NCI-H2196 treated with DMSO at 0.1 percent for 48 hours (cell line): ENCODE measurements at regions not wholly inside any gene's neighbourhood (a gene's known extent, or its start where the extent isn't known, plus 50 kb on each side); places are given as distances from the start of the nearest gene placed in this dataset.
"Not testable (repeated sequence)": the region's sequence is repeated elsewhere in the genome, so short reads cannot be mapped to it uniquely, and the experiment has no call there.

Experiments
- DNase-seq: peaks from one replicate; lab custom pipeline; 2025; ENCODE audit not compliant: unreplicated experiment; lab: John Stamatoyannopoulos, UW

DNA sequence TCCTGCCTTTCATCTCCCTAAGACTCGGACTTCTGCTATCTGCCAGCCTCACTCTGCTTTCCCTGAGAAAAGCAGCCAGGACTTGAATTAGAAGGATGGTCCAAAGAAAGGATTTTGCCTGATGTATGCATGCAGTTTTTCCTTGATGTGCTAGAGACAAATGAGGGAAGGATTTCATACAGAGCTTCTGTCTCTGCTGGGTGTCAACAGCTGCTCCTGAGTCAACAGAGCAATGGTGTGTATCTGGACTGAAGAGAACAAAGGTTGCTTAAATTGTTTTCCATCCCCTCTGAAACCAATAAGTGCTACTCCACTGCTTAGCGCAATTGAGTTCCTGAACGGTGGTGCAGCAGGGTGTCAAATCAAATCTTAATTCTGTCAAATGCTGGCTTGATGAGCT lies 680.6 kb upstream of the C16orf82 start:
- no peak for DNase-seq

DNA sequence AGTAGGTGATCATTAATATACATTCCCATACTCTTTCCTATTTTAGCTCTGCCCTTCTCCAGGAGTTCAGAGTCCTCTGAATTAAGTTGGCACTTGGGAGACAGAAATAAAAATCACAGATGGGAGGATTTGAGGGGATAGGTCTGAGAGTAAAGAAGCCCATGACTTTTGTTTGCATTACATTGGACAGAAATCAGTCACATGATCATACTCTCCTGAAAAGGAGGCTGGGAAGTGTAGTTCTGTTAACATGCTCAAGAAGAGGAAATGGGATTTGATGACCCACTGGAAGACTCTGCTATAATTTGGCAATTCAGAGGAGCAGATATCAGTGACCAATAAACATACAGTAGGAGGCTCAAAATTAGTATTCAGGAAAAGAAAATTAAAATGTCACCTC lies 674.9 kb upstream of the C16orf82 start:
- no peak for DNase-seq

GRCh38 chr16:26394409-26394808 lies 672.3 kb upstream of the C16orf82 start:
- no peak for DNase-seq

- DNase-seq: no peak
Measured at GRCh38 chr16:26395700-26396099, 671.0 kb upstream of the C16orf82 start.

DNA sequence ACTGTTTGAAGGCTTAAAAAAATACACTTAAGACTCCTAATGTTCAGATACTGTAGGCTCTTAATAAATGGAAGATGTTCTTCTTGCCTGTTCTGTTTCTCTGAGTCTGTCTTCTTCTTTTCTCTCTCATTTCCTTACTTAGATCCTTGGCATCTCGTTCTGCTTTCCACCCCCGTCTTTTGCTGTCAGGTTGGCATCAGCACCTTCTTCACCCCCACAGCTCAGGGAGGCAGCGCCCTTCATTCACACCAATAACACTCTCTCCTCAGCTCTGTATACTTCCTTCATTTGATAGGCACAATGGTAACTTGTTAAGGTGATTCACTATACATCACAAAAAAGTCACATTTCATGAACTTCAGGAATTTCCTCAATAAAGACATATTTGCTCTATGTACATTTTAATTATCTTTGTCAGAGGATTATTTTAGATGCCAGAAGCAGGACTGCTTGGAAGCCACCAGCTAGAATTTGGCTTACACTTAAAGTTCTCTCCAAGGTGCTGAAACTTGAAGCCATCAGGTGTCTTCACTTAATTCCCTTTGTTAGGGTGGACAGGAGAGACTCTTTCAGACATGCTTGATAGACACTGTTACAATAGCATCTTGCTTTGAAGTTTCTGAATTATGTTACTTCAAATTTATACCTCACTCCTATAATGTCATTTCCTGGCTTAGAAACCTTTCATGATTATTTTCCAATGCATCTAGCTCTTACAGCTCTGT lies 670.1 kb upstream of the C16orf82 start:
- DNase-seq: no peak

- no peak for DNase-seq
Measured at GRCh38 chr16:26413780-26414179, 652.9 kb upstream of the C16orf82 start.

GRCh38 chr16:26419458-26419857 lies 647.3 kb upstream of the C16orf82 start:
- not testable (repeated sequence) for DNase-seq

DNA sequence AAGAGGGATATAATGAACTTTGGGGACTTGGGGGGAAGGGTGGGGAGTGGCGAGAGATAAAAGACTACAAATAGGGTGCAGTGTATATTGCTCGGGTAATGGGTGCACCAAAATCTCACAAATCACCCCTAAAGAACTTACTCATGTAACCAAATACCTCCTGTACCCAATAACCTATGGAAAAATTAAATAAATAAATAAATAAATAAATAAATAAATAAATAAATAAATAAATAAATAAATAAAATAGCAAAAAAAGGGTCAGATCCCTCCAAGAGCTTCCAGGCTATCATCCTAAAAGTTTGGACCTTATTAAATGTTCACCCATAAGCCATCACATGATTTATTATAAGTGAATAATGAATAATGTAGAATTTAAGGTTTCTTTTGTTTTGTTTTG lies 636.1 kb upstream of the C16orf82 start:
- no peak for DNase-seq

GRCh38 chr16:26433807-26434206 lies 632.9 kb upstream of the C16orf82 start:
- no peak for DNase-seq

DNA sequence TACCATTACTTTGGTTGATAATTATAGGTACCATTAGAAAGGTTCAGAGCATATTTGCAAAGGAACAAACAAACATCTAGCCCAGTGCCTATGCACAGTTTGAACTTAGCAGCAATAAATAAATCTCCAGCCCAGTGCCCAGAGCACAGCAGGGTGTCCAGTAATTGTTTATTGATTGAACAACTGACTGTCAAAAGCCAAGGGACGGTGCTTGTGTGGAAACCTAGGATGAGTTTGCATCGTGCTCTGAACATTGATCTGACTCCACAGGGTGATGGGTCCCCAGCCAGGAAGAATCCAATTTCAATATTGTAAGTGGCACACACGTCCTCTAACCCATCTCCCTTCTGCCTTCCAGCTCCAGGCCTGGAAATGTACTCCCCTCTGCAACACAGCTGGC lies 625.5 kb upstream of the C16orf82 start:
- DNase-seq: no peak

GRCh38 chr16:26442321-26442720 lies 624.4 kb upstream of the C16orf82 start:
- no peak for DNase-seq

DNA sequence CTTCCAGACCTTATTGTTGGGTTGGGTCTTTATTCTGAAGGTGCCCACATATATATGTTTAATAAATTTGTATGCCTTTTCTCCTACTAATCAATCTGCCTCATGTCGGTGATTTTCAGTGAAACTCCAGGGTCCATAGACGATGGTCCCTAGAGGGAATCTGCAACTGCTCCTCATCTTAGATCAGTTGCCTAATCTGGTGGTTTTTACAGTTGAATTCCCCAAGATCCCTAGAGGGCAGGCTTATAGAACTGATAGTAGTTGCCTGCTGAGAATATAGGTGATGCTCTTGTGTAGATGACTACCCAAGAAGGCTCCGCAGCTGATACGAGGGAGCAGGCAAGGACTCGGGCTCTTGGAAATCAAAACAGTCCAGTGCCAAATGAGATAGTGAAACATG lies 619.2 kb upstream of the C16orf82 start:
- no peak for DNase-seq

DNA sequence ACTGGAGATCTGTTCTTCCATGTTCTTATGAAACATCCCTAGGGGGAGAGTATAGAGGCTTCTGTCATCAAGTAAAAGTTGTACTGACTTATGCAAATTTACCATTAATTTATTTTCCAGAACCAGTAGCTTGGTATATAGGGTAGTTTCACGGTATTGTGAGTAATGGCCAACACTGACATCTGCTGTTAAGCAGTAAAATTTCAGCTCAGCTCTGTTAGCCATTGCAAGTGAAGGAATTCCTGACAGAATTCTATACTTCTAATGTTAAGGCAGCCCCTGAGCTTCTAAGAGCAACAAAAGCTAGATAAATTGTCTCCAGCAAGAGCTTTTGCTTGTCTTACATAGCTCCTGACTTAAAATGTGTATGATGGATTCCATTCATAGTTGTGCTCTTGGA lies 613.5 kb upstream of the C16orf82 start:
- DNase-seq: no peak

DNA sequence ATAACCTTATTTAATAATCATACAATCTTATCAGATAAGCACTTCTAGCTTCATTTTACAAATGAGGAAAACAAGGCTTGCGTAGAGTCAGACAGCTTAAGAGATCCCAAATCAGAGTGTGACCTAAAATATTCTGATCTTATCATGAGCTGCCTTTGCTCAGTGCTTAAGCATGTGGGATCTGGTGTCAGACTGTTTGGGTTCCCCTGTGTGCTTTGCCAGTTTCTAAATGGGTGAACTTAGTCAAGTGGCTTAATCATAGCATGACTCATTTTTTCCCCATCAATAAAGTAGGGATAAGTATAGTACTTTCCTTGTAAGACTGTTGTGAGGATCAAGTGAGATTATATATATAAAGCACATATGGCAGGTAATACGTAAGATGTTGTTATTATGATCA lies 612.6 kb upstream of the C16orf82 start:
- no peak for DNase-seq

GRCh38 chr16:26456074-26456473 lies 610.7 kb upstream of the C16orf82 start:
- DNase-seq: no peak

DNA sequence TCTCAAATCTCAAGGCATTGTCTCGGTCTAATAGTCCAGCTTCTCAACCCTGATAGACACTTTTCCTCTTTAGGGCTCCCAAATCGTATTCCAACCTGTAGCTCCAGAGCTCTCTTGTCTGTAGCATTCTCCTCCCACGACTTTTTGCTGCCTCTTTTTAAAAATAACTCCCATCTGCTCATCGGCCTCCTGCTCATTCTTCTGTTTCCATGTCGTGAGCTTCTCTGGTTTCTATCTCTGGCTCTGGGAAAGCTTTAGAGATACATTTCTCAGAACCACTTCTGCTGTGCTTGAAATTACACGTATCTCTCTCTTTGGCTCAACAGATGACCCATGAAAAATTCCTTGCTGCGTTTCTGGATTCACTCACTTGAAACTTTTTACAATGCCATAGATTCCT lies 609.6 kb upstream of the C16orf82 start:
- DNase-seq: no peak

DNA sequence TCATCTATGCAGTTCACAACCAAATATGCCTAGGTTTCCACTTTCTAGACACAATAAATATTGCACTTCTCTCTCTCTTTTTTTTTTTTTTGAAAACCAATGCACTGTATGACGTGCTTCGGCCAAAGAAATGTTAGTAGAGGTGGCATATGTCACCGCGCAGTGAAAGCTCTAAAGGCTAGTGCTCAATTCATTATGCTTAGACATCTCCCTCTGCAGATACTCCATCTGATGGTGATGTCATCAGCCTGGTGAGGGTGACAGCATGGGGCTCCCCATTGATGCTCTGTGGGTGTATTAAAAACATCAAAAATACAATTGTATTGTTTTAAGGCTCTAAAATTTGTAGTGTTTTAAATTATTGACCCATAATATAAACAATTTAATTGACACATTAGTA lies 608.8 kb upstream of the C16orf82 start:
- DNase-seq: no peak

DNA sequence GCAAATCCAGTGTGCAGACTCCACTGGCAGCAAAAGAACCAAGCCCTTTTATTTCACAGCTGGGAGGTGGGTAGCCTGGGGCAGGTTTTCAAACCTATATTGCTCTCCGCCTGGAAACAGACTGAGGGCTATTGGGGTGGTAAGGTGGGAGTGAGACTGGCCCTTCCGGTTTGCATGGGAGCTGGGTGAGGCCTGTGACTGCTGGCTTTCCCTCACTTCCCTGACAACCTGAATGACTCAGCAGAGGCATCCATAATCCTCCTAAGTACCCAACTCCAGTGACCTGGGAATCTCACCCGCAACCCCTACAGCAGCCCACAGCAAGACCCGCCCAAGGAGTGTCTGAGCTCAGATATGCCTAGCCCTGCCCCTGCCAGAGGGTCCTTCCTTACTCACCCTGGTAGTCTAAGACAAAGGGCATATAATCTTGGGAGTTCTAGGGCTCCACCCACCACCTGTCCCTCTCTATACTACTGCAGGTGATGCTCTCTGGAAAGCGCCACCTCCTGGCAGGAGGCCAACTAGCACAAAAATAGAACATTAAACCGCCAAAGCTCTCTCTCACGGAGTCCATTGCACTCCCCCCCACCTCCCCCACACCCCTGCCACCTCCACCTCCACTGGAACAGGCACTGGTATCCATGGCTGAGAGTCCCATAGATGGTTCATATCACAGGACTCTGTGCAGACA lies 602.0 kb upstream of the C16orf82 start:
- DNase-seq: no peak

DNA sequence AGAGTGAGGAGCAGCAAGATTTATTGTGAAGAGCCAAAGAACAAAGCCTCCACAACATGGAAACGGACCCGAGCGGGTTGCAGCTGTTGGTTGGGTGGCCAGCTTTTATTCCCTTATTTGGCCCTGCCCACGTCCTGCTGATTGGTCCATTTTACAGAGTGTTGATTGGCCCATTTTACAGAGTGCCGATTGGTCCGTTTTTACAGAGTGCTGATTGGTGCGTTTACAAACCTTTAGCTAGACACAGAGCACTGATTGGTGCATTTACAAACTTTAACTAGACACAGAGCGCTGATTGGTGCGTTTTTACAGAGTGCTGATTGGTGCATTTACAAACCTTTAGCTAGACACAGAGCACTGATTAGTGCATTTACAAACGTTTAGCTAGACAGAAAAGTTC lies 592.3 kb upstream of the C16orf82 start:
- DNase-seq: not testable (repeated sequence)

DNA sequence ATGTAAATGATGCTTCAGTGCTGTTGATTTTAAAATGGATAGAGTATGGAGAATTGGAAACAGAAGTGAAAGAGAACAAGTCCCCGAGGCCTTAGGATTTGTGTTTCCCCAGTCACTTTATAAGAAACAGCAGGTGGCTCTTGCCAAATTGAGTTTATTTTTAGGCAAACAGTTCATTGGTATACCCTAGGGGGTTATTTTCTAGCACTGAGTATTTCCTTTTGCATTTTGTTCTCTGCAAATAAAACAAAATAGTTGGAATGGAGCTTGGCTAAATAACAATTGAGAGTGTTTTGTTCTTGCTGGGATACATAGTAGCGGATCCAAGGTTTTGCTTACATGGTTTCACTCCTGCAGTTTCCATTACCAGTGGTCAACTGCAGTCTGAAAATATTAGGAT lies 591.1 kb upstream of the C16orf82 start:
- DNase-seq: no peak

DNA sequence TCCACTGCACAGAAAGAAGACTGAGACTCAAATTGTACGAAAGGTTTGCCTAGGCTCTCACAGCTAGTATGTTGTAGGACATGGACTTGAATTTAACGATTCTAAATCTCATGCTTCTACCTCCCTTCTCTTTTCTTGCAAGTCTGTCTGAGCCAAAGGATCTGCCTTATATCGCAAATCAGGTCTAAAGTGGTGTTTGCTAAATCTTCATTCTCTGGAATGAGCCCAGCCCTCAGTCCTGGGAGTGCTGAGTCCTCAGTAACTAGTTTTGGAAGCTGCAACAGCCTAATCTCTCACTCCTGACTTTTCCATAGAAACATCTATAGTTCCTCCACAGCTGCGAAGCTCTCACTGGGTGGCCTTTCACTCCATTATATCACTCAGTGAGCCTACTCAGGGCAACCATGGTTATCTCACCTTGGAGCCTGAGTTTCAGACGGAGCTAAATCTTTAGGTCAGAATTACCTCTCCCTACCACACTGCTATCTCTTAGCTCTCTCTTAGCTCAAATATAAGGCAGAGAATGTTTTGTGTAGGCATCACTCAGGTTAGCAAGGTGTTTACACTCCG lies 575.5 kb upstream of the C16orf82 start:
- no peak for DNase-seq

GRCh38 chr16:26491962-26492361 lies 574.8 kb upstream of the C16orf82 start:
- DNase-seq: no peak
